ENCODE measurements at regions not wholly inside any gene's neighbourhood (a gene's known extent, or its start where the extent isn't known, plus 50 kb on each side); places are given as distances from the start of the nearest gene placed in this dataset.

- Histone ChIP-seq H3K27ac (ENCODE audit: low read depth in 1 of 2, low read length in 2 of 2) (no peak overlapping the region), H3K4me2 (replicated peaks; ENCODE audit: extremely low read depth, low read length, poor library complexity, severe bottlenecking) (no peak overlapping the region), H2AFZ (ENCODE audit: insufficient read depth, low read depth, low read length, poor library complexity, severe bottlenecking) (no peak overlapping the region), H4K20me1 (ENCODE audit: insufficient read depth, low read length) (no peaks in the 10 kb centered on the region), H3K9ac (ENCODE audit: insufficient read depth, low read length, poor library complexity, severe bottlenecking) (no peak overlapping the region), H3K4me3 (replicated peaks in 1 of 3; ENCODE audit: low read depth in 2 of 3, low read length in 3 of 3) (no peak overlapping the region), H3K27me3 (ENCODE audit: control insufficient read depth in 2 of 2, insufficient read depth in 2 of 2, low read length in 2 of 2) (peaks cover 0 to 3% of the 10 kb centered on the region in 2 donors), H3K9me3 (replicated peaks in 1 of 2; ENCODE audit: control insufficient read depth in 1 of 2, insufficient read depth in 1 of 2, low read length in 2 of 2) (no peaks in the 10 kb centered on the region), H3K79me2 (ENCODE audit: insufficient read depth, low read length) (no peaks in the 10 kb centered on the region), H3K36me3 (replicated peaks in 1 of 2; ENCODE audit: control insufficient read depth in 1 of 2, insufficient read depth in 2 of 2, low read length in 2 of 2) (no peaks in the 10 kb centered on the region), H3K4me1 (ENCODE audit: control insufficient read depth in 1 of 2, insufficient read depth in 2 of 2, low read length in 2 of 2) (no peaks in the 10 kb centered on the region)
- DNase-seq = no peak
- H3K9me3 Mint-ChIP-seq = peaks cover 0 to 3% (median 0%) of the 10 kb centered on the region in 7 donors
- no peaks in the 10 kb centered on the region for H3K36me3 Mint-ChIP-seq
- no peak overlapping the region for H3K27ac Mint-ChIP-seq
- intact Hi-C loops (cut with micrococcal nuclease) = no loop called here
- peaks cover 5 to 8% (median 6%) of the 10 kb centered on the region in 3 donors for H3K27me3 Mint-ChIP-seq (ENCODE audit: low read depth in 3 of 3)
- H3K4me3 Mint-ChIP-seq = no peak overlapping the region
- WGBS (ENCODE audit: insufficient coverage) = 97% methylated on average over 35 of the region's 67 CpGs
- no peak for TF ChIP-seq CTCF (IDR thresholded peaks at IDR 0.05)
- no peaks in the 10 kb centered on the region for H3K4me1 Mint-ChIP-seq
Measured at GRCh38 chr4:138088449-138089208, 153.5 kb downstream of the SLC7A11 start.

GRCh38 chr4:138087066-138087719, 155.0 kb downstream of the SLC7A11 start:
- H3K27ac ChIP-seq (ENCODE audit: low read depth in 1 of 2, low read length in 2 of 2) = no peak overlapping the region
- Mint-ChIP-seq H3K27ac (no peak overlapping the region), H3K9me3 (peaks cover 0 to 3% (median 0%) of the 10 kb centered on the region in 7 donors), H3K27me3 (ENCODE audit: low read depth in 3 of 3) (peaks cover 1 to 3% (median 2%) of the 10 kb centered on the region in 3 donors), H3K4me1 (no peaks in the 10 kb centered on the region), H3K4me3 (no peak overlapping the region), H3K36me3 (no peaks in the 10 kb centered on the region)
- no peak overlapping the region for H3K4me2 ChIP-seq (replicated peaks; ENCODE audit: extremely low read depth, low read length, poor library complexity, severe bottlenecking)
- H3K9ac ChIP-seq (ENCODE audit: insufficient read depth, low read length, poor library complexity, severe bottlenecking) = no peak overlapping the region
- H4K20me1 ChIP-seq (ENCODE audit: insufficient read depth, low read length) = no peaks in the 10 kb centered on the region
- H2AFZ ChIP-seq (ENCODE audit: insufficient read depth, low read depth, low read length, poor library complexity, severe bottlenecking) = no peak overlapping the region
- H3K9me3 ChIP-seq (replicated peaks in 1 of 2; ENCODE audit: control insufficient read depth in 1 of 2, insufficient read depth in 1 of 2, low read length in 2 of 2) = no peaks in the 10 kb centered on the region
- H3K27me3 ChIP-seq (ENCODE audit: control insufficient read depth in 2 of 2, insufficient read depth in 2 of 2, low read length in 2 of 2) = peaks cover 0 to 3% of the 10 kb centered on the region in 2 donors
- no peaks in the 10 kb centered on the region for H3K36me3 ChIP-seq (replicated peaks in 1 of 2; ENCODE audit: control insufficient read depth in 1 of 2, insufficient read depth in 2 of 2, low read length in 2 of 2)
- no peaks in the 10 kb centered on the region for H3K79me2 ChIP-seq (ENCODE audit: insufficient read depth, low read length)
- H3K4me1 ChIP-seq (ENCODE audit: control insufficient read depth in 1 of 2, insufficient read depth in 2 of 2, low read length in 2 of 2) = no peaks in the 10 kb centered on the region
- no peak overlapping the region for H3K4me3 ChIP-seq (replicated peaks in 1 of 3; ENCODE audit: low read depth in 2 of 3, low read length in 3 of 3)
- intact Hi-C loops (cut with micrococcal nuclease) = no loop called here
- no peak for DNase-seq
- WGBS (ENCODE audit: insufficient coverage) = no CpG with 5 or more reads among the region's 4 CpGs
- TF ChIP-seq CTCF (IDR thresholded peaks at IDR 0.05) = no peak
